NCI-H1105 (cell line): ENCODE measurements at regions not wholly inside any gene's neighbourhood (a gene's known extent, or its start where the extent isn't known, plus 50 kb on each side); places are given as distances from the start of the nearest gene placed in this dataset.

Experiments used
- DNase-seq: peaks from one replicate; lab custom pipeline; 2025; lab: John Stamatoyannopoulos, UW

- no peak for DNase-seq
Observed at GRCh38 chr12:28879379-28879778, 269.7 kb upstream of the FAR2 start.

GRCh38 chr12:28882444-28882843 is 266.6 kb upstream of the FAR2 start:
- DNase-seq: no peak

DNA sequence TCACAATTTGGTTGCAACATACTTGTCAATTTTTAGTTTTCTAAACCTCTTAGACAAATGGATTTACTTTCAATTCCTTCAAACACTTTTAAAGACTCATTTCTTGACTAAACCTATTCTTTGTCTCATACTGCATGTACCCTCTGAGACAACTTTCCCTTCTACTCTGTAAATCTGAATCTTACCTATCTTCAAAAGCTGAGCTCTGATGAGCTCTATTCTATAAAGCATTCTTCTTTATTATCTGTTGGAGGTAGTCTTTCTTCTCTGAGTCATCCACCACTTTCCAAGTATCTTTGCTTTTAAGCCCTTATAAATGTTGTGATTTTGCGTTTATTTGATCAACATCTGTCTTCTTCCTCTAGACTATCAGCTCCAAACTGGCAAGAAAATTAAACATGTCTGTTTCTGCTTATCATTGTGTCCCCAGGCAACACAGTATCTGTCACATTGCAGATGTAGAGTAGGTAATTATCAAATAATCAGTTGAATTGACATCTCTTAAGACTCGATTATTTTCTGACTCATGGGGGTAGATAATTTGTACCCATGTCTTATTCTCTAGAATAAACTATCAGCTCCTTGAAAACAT is 265.6 kb upstream of the FAR2 start:
- no peak for DNase-seq

DNA sequence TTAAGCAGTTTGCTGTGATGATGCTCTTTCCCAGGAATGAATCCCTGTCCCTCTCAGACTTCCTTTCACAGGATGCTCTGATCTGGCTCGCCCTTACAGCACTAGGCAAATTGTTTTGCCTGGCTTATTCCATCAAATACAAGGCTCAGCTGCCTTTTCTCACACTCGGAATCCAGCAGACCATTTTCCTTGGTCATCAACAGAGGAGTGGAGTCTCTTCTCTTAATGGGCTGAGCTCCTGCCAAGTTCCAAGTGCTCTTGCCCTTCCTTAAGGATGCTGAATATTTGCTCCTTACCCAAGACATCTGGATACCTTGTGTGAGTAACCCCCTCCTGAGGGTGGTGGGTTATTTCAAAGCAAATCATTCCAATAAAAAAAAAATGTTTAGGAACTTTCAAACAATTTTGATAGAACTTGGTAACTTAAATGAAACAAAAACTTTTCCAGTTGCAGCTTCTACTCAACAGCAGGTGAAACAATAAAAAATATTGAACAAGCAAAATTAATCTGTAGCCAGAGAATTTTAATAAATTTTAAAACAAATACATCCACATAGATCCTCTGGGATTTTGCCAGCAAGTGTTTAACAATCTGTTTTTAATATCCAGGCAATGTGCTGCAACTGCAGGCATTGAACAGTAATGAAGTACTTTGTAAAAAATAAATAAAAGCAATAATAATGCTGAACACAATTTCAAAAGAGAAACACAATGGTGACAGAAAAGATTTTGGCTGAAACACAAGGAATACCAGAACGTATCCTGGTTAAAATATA is 264.0 kb upstream of the FAR2 start:
- DNase-seq: no peak

DNA sequence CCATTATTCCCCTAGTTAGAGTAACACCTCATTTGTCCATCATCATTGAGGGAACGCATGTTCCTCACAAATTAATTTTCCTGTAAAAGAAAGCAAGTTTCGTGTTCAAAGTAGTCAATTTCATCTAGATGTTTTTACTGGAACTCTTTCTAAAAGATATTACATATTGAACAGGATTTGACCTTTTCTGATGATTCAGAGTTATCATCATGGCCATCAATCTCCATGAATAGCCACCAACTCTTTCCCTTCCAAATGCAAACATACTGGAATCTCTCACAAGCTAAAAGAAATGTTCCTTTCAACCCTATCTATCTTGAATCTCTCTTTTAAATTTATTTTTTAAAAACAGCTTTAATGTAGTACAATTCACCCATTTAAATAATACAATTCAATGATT is 263.1 kb upstream of the FAR2 start:
- no peak for DNase-seq

- no peak for DNase-seq
Observed at GRCh38 chr12:28887461-28887990, 261.6 kb upstream of the FAR2 start.

DNA sequence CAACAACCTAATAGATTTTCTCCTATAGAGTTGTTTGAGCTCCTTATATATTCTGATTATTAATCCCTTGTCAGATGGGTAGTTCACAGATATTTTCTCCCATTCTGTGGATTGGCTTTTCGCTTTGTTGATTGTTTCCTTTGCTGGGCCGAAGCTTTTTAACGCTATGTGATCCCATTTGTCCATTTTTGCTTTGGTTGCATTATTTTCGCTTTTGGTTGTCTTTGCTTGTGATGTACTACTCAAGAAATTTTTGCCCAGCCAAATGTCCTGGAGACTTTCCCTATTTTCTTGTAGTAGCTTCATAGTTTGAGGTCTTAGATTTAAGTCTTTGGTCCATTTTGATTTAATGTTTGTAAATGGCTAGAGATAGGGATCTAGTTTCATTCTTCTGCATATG is 258.4 kb upstream of the FAR2 start:
- DNase-seq: no peak

DNA sequence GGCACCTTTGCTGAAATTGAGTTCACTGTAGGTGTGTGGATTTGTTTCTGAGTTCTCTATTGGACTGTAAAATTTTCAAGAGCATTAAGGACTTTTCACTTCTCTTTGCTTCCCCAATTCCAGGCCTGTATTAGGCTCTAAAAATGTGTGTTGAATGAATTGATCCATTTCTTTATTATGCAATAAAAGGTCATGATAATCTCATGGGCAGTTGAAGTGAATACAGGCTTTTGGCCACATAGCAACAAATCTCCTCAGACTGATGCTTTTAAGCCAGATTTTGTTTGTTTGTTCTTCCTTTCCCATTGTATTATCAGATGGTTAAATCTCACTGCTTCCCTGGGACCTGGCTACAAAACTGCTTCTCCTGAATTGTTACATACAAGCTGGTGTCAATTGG is 258.0 kb upstream of the FAR2 start:
- DNase-seq: no peak

- DNase-seq: no peak
Observed at GRCh38 chr12:28893365-28893764, 255.7 kb upstream of the FAR2 start.

GRCh38 chr12:28893856-28894255 is 255.2 kb upstream of the FAR2 start:
- DNase-seq: no peak

- DNase-seq: no peak
Observed at GRCh38 chr12:28896421-28896820, 252.7 kb upstream of the FAR2 start.

DNA sequence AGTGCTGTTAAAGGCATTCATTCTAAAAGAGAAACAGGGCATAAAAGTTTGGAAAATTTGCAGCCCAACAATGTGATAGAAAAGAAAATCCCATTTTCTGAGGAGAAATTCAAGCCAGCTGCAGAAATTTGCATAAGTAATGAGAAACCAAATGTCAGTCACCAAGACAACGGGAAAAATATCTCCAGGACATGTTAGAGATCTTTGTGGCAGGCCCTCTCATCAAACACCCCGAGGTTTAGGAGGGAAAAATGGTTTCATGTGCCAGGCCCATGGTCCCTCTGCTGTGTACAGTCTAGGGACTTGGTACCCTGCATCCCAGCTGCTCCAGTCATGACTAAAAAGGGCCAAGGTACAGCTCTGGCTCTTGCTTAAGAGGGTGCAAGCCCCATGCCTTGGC is 251.0 kb upstream of the FAR2 start:
- DNase-seq: no peak

DNA sequence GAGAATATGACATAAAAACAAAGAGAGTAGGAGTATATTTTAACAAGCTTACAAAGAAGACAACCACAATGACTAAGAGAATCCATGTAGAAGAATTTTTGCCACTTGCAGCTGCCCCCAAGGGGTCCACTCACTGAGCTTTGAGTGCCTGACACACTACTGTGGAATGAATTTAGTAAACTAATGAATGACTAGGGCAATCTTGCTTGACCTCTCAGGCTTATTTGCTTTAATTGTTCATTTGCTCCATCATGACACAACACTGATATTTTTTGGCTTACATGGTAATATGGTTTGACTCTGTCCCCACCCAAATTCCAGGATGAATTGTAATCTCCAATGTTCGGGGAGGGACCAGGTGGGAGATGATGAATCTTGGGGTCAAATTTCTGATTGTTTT is 249.1 kb upstream of the FAR2 start:
- no peak for DNase-seq

GRCh38 chr12:28905220-28905955 is 243.7 kb upstream of the FAR2 start:
- no peak for DNase-seq

DNA sequence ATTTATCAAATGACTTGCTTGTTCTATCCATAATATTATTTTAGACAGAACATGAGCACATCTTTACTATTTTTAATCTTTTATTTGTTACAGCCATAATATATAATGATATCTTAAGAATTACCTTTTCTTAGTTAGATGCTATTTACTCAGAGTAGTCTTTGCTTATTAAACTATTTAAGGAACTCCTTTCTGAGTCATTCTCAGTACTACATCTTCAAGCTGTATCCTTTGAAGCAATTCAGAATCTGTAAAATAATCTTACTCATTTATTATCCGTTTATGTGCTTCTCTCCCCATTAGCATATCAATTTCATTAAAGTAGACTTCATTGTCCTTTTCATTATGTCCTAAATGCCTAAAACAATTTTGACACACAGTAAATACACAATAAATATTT is 240.4 kb upstream of the FAR2 start:
- DNase-seq: no peak

GRCh38 chr12:28909291-28909690 is 239.8 kb upstream of the FAR2 start:
- no peak for DNase-seq

- DNase-seq: no peak
Observed at GRCh38 chr12:28925719-28926376, 223.2 kb upstream of the FAR2 start.

DNA sequence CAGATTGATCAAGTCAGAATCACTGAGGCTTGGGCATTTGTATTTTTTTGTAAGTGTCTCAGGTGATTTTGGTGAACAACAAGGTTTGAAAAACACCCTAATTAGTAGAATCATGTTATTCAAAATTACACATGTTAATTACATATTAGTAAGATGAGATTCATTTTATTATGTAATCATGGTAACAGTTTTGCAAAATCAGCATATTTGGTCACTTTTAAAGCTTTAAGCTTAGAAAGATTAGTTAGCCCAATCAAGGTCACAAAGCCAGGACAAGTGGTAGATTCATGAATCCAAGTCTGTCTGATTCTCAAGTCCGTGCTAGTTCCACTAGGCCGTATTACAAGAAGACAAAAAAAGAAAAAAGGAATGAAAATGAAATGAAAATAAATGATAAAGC is 218.4 kb upstream of the FAR2 start:
- no peak for DNase-seq

DNA sequence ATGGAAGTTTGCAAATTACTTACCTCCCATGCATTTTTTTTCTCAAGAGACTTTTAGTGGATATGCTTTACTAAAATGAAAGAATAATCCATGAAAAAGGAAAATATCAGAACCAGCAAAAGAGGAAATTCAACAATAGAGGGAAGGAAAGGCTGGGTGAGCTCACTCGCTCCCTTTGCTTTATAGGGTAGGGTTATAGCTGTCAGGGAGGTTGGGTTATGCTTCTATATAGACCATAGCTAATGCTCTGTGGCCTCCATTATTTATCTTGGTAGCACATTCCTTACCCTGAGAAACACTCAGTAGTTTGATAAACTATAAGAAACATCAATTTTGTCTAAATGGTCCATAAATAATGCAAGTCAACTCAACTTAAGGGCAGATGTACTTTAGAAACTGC is 215.9 kb upstream of the FAR2 start:
- no peak for DNase-seq

- DNase-seq: no peak
Observed at GRCh38 chr12:28933864-28934527, 215.1 kb upstream of the FAR2 start.

DNA sequence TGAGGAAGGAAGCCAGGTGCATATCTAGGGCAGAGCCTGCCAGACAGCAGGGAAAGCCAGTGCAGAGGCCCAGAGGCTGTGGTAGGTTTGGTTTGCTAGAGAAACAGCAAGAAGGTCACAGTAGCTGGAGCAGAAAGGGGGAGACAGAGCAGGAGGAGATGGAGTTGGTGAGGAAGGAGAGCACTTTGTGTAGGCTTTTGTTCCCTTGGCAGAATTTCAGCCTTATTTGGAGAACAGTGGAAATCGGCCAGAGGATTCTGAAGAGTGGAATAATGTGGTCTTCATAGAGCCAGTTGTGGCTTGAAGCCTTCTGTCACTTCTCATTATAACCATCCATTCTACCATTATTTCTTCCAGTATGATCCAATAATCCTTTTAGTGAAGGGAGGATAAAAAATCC is 212.9 kb upstream of the FAR2 start:
- DNase-seq: no peak

DNA sequence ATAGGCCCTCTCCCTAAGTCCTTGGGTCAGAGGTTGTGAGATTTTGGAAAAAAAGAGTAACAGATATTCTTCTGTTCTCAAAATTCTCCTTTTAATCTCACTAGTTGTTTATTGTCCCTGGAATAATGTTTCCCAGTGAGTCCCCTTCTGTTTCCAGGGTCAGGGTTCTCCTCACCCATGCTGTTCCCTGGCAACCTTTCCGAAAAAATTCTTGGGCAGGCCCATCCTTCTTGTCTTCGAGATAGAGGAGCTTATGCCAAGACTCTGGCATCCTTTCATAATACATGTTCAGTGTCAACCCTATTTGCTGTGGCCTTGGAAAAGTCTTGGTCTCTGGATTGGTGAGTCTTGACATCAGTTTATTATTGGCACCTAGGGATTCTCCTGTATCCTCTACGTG is 212.4 kb upstream of the FAR2 start:
- no peak for DNase-seq
